ENCODE measurements at regions not wholly inside any gene's neighbourhood (a gene's known extent, or its start where the extent isn't known, plus 50 kb on each side); places are given as distances from the start of the nearest gene placed in this dataset.

DNA sequence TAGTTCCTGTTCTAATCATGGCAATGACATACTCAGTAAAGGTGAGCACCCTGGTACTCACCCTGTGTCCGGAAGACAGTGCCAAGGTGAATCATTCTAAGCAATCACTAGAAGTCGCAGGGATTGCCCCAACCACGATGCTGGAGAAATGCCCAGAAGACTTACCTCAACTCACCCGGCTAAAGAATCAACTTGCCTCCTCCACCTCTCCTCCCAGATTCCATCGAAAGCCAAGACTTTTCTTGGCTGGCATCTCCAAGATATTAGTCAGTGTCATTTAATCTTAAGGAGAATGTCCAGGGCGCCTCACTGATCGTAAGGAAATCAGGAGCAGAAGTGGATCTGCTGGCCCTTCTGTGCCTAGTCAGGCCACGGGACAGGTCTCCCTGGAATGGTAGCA lies 204.9 kb downstream of the ERCC6L2 start:
- Histone ChIP-seq H3K27me3 (ENCODE audit: control insufficient read depth, insufficient read depth, low read length) (no peaks in the 10 kb centered on the region), H3K36me3 (ENCODE audit: control insufficient read depth, low read depth, low read length) (no peaks in the 10 kb centered on the region), H3K4me3 (ENCODE audit: low read length) (no peak overlapping the region), H3K27ac (ENCODE audit: low read length) (no peak overlapping the region), H3K9ac (ENCODE audit: low read length) (no peak overlapping the region), H3K4me1 (ENCODE audit: control insufficient read depth, low read depth, low read length) (no peaks in the 10 kb centered on the region), H3K9me3 (ENCODE audit: control insufficient read depth, low read depth, low read length) (no peaks in the 10 kb centered on the region)

DNA sequence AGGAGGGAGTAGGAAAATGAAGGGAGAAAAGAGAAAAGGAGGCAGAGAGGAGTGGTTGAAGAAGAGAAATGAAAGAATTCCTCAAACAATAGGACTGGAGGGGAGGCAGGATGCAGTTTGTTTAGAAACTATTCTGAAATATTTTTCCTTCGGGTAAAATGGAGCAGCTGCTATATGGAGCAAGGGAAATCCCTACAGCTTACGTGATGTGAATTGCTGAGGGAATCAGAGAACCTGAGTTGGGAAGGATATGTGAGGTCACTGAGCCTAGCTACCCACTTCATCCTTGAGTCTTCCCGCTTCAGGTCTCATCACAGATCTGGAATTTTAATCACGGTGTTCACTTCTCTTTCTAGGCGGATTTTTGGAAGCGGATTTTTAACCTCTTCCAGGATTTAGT lies 204.3 kb downstream of the ERCC6L2 start:
- no peaks in the 10 kb centered on the region for H3K27me3 ChIP-seq (ENCODE audit: control insufficient read depth, insufficient read depth, low read length)
- H3K9me3 ChIP-seq (ENCODE audit: control insufficient read depth, low read depth, low read length) = no peaks in the 10 kb centered on the region
- H3K36me3 ChIP-seq (ENCODE audit: control insufficient read depth, low read depth, low read length) = no peaks in the 10 kb centered on the region
- H3K4me1 ChIP-seq (ENCODE audit: control insufficient read depth, low read depth, low read length) = no peaks in the 10 kb centered on the region
- H3K27ac ChIP-seq (ENCODE audit: low read length) = no peak overlapping the region
- H3K4me3 ChIP-seq (ENCODE audit: low read length) = no peak overlapping the region
- no peak overlapping the region for H3K9ac ChIP-seq (ENCODE audit: low read length)

DNA sequence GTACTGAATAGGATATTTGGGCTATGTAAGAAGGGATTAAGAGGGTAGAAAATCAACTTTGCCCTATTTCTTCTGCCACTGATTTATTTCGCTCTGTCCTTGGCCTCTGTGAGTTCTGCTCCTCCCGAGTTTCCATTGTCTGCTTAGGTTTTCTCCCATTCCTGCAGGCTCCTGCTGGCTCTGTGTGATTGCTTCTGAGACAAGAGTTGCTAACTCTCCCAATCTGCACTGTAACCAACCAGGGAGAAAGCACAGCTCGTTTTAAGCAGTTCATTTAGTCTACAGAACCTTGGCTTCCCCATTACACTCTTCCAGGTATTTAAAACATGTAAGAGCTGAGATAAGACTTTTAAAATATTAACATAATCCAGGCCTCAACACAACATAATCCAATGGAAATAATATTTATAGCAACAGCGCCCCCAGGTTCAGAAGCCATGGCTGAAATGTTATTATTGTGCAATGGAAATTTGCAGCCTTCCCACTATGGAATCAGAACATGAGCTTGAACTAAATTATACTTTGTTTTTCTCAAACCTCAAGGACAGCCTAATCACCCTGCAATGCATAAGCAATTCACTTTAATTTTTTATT lies 203.5 kb downstream of the ERCC6L2 start:
- Histone ChIP-seq H3K27me3 (ENCODE audit: control insufficient read depth, insufficient read depth, low read length) (no peaks in the 10 kb centered on the region), H3K4me1 (ENCODE audit: control insufficient read depth, low read depth, low read length) (no peaks in the 10 kb centered on the region), H3K9me3 (ENCODE audit: control insufficient read depth, low read depth, low read length) (no peaks in the 10 kb centered on the region), H3K27ac (ENCODE audit: low read length) (no peak overlapping the region), H3K9ac (ENCODE audit: low read length) (no peak overlapping the region), H3K4me3 (ENCODE audit: low read length) (no peak overlapping the region), H3K36me3 (ENCODE audit: control insufficient read depth, low read depth, low read length) (no peaks in the 10 kb centered on the region)

DNA sequence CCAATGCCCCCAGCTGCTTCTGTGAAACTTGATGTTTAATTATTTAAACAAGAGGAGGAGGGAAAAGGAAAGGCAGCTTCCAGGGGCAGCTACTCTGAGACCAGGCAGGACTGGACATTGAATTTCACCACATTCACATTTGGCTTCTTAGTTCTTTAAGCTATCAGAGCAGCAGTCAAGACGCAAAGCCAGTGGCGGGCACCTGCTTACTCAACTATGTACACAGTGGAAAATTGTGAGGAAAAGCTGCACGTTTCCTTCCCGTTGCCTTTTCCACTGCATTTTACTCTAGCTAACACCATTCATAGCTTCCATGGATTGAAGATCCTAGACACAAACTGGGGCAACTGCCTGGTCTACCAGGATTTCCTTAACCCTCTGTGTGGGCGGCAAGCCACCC lies 200.3 kb downstream of the ERCC6L2 start:
- Histone ChIP-seq H3K4me3 (ENCODE audit: low read length) (no peak overlapping the region), H3K27me3 (ENCODE audit: control insufficient read depth, insufficient read depth, low read length) (no peaks in the 10 kb centered on the region), H3K9ac (ENCODE audit: low read length) (no peak overlapping the region), H3K4me1 (ENCODE audit: control insufficient read depth, low read depth, low read length) (no peaks in the 10 kb centered on the region), H3K36me3 (ENCODE audit: control insufficient read depth, low read depth, low read length) (no peaks in the 10 kb centered on the region), H3K27ac (ENCODE audit: low read length) (no peak overlapping the region), H3K9me3 (ENCODE audit: control insufficient read depth, low read depth, low read length) (no peaks in the 10 kb centered on the region)

DNA sequence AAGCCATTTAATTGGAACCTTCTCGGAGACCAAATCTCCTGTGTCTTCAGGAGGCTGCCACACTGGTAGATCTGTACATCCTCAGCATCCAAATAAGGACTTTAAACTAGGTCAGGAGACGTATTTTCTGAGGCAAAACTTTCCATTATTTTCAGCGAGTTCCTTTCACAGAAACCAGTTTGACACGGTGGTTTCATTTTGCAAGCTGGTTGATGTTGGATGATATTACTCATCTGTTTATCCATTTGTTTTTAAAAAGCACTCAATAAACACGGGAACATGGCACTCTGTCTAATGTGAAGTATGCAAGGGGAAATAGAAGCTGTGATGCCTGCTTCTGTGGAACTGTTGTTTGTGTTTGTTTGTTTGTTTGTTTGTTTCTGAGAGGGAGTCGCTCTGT lies 199.6 kb downstream of the ERCC6L2 start:
- Histone ChIP-seq H3K36me3 (ENCODE audit: control insufficient read depth, low read depth, low read length) (no peaks in the 10 kb centered on the region), H3K9me3 (ENCODE audit: control insufficient read depth, low read depth, low read length) (no peaks in the 10 kb centered on the region), H3K27me3 (ENCODE audit: control insufficient read depth, insufficient read depth, low read length) (no peaks in the 10 kb centered on the region), H3K4me3 (ENCODE audit: low read length) (no peak overlapping the region), H3K9ac (ENCODE audit: low read length) (no peak overlapping the region), H3K4me1 (ENCODE audit: control insufficient read depth, low read depth, low read length) (no peaks in the 10 kb centered on the region), H3K27ac (ENCODE audit: low read length) (no peak overlapping the region)

DNA sequence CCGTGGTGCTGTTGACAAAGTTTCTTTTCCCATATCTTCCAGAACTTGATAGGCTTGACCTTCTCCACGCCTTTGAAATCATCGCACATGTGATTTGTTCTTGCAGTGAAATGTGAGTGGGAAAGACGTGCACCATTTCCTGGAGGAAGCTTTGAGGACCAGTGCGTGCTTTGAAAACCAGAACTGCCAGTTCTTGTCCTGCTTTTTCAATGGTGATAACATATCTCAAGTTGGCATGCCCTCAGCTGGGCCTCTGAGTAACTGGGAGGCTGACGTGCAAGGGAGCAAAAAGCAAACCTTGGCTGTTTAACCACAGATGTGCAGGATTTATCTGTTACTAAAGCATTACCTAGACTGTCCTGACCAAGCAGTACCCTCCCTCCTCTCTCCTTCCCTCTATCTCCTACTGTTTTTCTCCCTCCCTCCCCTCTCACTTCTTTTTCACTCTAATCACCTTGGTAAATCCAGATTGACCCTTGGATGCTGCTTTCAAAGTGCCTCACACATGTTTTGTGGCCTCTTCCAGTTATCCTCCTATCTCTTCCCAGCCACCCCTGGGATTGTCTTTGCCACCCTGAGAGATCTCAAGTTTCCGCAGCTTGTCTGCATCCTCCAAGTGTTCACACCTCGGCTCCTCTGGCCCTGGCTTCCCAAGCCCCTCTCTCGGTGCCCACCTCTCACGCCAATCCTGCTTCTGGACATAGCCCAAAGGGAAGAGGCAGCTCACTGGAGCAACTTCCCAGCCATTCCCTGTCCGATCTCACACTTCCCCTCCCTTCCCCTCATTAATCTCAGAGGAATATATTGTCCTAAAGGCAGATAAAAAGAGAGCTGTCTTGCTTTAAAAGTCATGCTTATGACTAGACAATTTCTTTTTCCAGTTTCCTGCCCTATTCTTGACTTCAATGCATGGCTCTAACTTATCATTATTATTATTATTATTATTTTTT lies 198.3 kb downstream of the ERCC6L2 start:
- Histone ChIP-seq H3K9me3 (ENCODE audit: control insufficient read depth, low read depth, low read length) (no peaks in the 10 kb centered on the region), H3K27me3 (ENCODE audit: control insufficient read depth, insufficient read depth, low read length) (no peaks in the 10 kb centered on the region), H3K4me1 (ENCODE audit: control insufficient read depth, low read depth, low read length) (no peaks in the 10 kb centered on the region), H3K36me3 (ENCODE audit: control insufficient read depth, low read depth, low read length) (no peaks in the 10 kb centered on the region), H3K27ac (ENCODE audit: low read length) (no peak overlapping the region), H3K9ac (ENCODE audit: low read length) (no peak overlapping the region), H3K4me3 (ENCODE audit: low read length) (no peak overlapping the region)

DNA sequence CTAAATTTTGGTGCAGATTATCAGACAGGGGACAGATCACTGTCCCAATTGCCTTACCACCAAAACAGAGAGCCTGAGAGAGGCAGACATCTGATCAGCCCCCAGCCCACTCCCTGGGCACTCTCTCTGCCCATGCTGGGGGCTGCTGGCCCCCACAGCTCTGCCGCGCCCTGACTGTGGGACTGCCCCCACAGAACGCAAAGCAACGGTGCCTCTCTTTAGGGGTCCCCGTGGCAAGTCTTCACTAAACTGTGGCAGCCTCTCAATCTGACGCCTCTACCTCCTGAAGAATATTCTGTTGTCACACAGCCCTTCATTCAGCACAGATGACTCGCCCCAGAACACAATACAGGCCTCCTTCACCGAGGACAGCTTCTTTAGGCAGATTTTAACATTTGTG lies 197.4 kb downstream of the ERCC6L2 start:
- no peak overlapping the region for H3K4me3 ChIP-seq (ENCODE audit: low read length)
- H3K36me3 ChIP-seq (ENCODE audit: control insufficient read depth, low read depth, low read length) = no peaks in the 10 kb centered on the region

DNA sequence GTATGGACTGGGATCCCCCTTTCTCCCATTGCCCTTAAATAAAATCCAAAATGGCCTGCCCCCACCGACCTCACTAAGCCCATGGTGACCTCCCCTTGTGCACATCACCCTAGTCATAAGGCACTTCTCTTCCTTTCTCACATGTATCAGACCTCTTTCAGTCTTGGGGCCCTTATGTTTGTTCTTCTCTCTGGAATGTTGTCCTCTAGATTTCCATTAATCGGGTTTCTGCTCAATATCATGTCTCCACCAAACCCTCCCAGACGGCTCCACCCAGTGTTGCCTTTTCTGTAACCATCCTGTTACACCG lies 196.3 kb downstream of the ERCC6L2 start:
- no peaks in the 10 kb centered on the region for H3K9me3 ChIP-seq (ENCODE audit: control insufficient read depth, low read depth, low read length)
- H3K27ac ChIP-seq (ENCODE audit: low read length) = no peak overlapping the region
- H3K4me3 ChIP-seq (ENCODE audit: low read length) = no peak overlapping the region
- H3K36me3 ChIP-seq (ENCODE audit: control insufficient read depth, low read depth, low read length) = no peaks in the 10 kb centered on the region
- no peaks in the 10 kb centered on the region for H3K27me3 ChIP-seq (ENCODE audit: control insufficient read depth, insufficient read depth, low read length)
- H3K9ac ChIP-seq (ENCODE audit: low read length) = no peak overlapping the region
- no peaks in the 10 kb centered on the region for H3K4me1 ChIP-seq (ENCODE audit: control insufficient read depth, low read depth, low read length)

More for the DNA sequence above, 197.4 kb downstream of the ERCC6L2 start:
- no peaks in the 10 kb centered on the region for H3K27me3 ChIP-seq (ENCODE audit: control insufficient read depth, insufficient read depth, low read length)
- no peak overlapping the region for H3K9ac ChIP-seq (ENCODE audit: low read length)
- H3K9me3 ChIP-seq (ENCODE audit: control insufficient read depth, low read depth, low read length) = no peaks in the 10 kb centered on the region
- H3K27ac ChIP-seq (ENCODE audit: low read length) = no peak overlapping the region
- no peaks in the 10 kb centered on the region for H3K4me1 ChIP-seq (ENCODE audit: control insufficient read depth, low read depth, low read length)

DNA sequence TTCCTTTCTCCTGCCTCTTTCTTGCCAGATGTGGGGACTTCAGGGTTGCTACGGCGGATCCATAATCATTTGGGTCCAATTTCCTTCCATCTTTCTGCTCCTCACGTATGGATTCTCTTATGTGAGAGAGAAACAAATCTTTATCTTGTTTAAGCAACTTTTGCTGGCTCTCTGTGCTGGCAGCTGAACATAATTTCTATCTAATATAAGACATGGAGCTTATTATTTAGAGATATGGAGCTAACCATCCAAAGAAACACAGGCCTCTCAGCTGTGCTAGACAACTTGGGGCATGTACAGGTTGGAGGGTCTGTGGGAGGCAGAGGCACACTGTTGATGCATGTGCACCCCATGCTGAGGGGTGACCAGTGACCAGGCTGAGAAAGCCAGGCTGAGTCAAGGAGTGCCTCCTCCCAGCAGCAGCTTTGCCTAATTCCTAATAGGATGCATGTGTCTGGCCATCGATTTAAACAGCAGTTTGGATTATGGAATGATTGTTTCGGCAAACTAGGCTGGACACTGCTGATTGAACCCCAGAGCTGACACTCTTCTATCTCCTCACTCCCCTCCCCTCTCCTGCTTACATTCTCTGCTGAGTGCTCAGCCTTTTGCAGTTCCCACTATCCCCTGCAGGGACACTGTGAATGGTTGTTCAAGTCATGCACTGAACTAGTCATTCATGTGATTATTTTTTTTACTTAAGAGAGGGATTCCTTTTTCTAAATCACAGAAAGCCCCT lies 195.8 kb downstream of the ERCC6L2 start:
- no peak overlapping the region for H3K27ac ChIP-seq (ENCODE audit: low read length)

DNA sequence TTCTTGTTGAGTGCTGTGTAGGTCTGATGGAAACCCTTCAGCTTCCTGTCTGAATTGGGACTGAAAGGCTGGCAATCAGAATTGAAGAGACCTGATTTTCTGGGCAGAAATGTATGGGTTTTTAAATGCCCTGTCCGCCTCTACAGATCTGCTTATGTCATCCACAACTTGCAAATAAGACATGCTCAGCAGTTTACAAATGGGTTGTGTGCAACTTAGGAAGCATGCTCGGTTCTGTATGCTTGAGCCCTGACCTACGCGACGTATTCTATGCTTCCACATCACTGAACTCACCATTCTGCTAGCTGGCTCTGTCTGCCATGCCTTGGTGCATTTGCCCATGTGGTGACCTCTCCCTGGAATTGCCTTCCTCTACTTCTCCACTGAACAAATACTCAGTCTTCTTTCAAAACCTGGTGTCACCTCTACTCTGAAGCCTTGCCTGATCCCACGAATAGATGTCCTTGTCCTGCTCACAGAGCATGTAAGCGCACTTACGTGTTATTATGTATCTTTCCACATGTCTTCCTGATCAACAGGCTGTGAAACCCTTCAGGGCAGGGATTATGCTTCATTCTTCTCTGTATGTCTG lies 194.2 kb downstream of the ERCC6L2 start:
- no peaks in the 10 kb centered on the region for H3K4me1 ChIP-seq (ENCODE audit: control insufficient read depth, low read depth, low read length)
- H3K36me3 ChIP-seq (ENCODE audit: control insufficient read depth, low read depth, low read length) = no peaks in the 10 kb centered on the region
- H3K27ac ChIP-seq (ENCODE audit: low read length) = no peak overlapping the region
- no peaks in the 10 kb centered on the region for H3K27me3 ChIP-seq (ENCODE audit: control insufficient read depth, insufficient read depth, low read length)
- H3K4me3 ChIP-seq (ENCODE audit: low read length) = no peak overlapping the region
- H3K9me3 ChIP-seq (ENCODE audit: control insufficient read depth, low read depth, low read length) = no peaks in the 10 kb centered on the region
- no peak overlapping the region for H3K9ac ChIP-seq (ENCODE audit: low read length)

More for the DNA sequence above, 195.8 kb downstream of the ERCC6L2 start:
- H3K9ac ChIP-seq (ENCODE audit: low read length) = no peak overlapping the region
- no peaks in the 10 kb centered on the region for H3K36me3 ChIP-seq (ENCODE audit: control insufficient read depth, low read depth, low read length)
- no peaks in the 10 kb centered on the region for H3K9me3 ChIP-seq (ENCODE audit: control insufficient read depth, low read depth, low read length)
- no peaks in the 10 kb centered on the region for H3K4me1 ChIP-seq (ENCODE audit: control insufficient read depth, low read depth, low read length)
- H3K27me3 ChIP-seq (ENCODE audit: control insufficient read depth, insufficient read depth, low read length) = no peaks in the 10 kb centered on the region
- H3K4me3 ChIP-seq (ENCODE audit: low read length) = no peak overlapping the region

DNA sequence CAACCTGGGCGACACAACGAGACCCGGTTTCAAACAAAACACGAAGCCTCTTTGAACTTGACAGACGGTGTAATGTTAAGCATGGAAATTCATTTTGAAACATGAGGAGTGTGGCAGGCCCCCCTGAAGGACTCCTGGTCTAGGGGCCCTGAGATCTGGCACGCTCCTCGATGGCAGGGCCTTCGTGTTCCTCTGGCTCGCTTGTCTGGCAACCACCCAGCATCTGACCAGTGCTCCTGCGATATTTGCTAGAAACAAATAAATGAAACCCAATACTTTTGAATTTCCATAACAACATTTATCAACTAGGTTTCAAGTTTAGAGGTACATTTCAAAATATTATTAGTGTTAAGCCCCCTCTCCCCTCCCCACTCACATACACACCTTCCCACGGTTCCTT lies 193.0 kb downstream of the ERCC6L2 start:
- Histone ChIP-seq H3K4me1 (ENCODE audit: control insufficient read depth, low read depth, low read length) (no peaks in the 10 kb centered on the region), H3K9me3 (ENCODE audit: control insufficient read depth, low read depth, low read length) (no peaks in the 10 kb centered on the region), H3K4me3 (ENCODE audit: low read length) (no peak overlapping the region), H3K27me3 (ENCODE audit: control insufficient read depth, insufficient read depth, low read length) (no peaks in the 10 kb centered on the region), H3K9ac (ENCODE audit: low read length) (no peak overlapping the region), H3K36me3 (ENCODE audit: control insufficient read depth, low read depth, low read length) (no peaks in the 10 kb centered on the region), H3K27ac (ENCODE audit: low read length) (no peak overlapping the region)
